Glutamatergic neuron (in vitro differentiated cells): ENCODE measurements at regions not wholly inside any gene's neighbourhood (a gene's known extent, or its start where the extent isn't known, plus 50 kb on each side); places are given as distances from the start of the nearest gene placed in this dataset.

ENCODE experiments used
- DNase-seq: peaks from one replicate; pipeline ENCODE4 v3.0.0; 2022
- H3K27ac Mint-ChIP-seq: one replicate; pipeline ENCODE4 v1.8.0; 2020; ENCODE audit warnings: mild to moderate bottlenecking, mixed read lengths, inconsistent platforms; ENCODE audit not compliant: unreplicated experiment
- H3K27me3 Mint-ChIP-seq: one replicate; pipeline ENCODE4 v1.8.0; 2020; ENCODE audit warnings: mild to moderate bottlenecking, moderate library complexity, mixed read lengths, inconsistent platforms; ENCODE audit not compliant: unreplicated experiment
- H3K36me3 Mint-ChIP-seq: one replicate; pipeline ENCODE4 v1.8.0; 2020; ENCODE audit warnings: mild to moderate bottlenecking, mixed read lengths, inconsistent platforms; ENCODE audit not compliant: unreplicated experiment
- H3K4me1 Mint-ChIP-seq: one replicate; pipeline ENCODE4 v1.8.0; 2020; ENCODE audit warnings: mild to moderate bottlenecking, low read depth, mixed read lengths, inconsistent platforms; ENCODE audit not compliant: unreplicated experiment
- H3K4me3 Mint-ChIP-seq: one replicate; pipeline ENCODE4 v1.8.0; 2020; ENCODE audit warnings: mild to moderate bottlenecking, mixed read lengths, inconsistent platforms; ENCODE audit not compliant: unreplicated experiment
- H3K9me3 Mint-ChIP-seq: one replicate; pipeline ENCODE4 v1.8.0; 2020; ENCODE audit warnings: mild to moderate bottlenecking, moderate library complexity, mixed read lengths, inconsistent platforms; ENCODE audit not compliant: unreplicated experiment
- TF ChIP-seq, protein P1 (sequence below): fragments of 200-600 bp; sonication (generic); IDR thresholded peaks from one replicate; pipeline ENCODE4 v1.5.0; 2021; ENCODE audit not compliant: partially characterized antibody, unreplicated experiment

DNA sequence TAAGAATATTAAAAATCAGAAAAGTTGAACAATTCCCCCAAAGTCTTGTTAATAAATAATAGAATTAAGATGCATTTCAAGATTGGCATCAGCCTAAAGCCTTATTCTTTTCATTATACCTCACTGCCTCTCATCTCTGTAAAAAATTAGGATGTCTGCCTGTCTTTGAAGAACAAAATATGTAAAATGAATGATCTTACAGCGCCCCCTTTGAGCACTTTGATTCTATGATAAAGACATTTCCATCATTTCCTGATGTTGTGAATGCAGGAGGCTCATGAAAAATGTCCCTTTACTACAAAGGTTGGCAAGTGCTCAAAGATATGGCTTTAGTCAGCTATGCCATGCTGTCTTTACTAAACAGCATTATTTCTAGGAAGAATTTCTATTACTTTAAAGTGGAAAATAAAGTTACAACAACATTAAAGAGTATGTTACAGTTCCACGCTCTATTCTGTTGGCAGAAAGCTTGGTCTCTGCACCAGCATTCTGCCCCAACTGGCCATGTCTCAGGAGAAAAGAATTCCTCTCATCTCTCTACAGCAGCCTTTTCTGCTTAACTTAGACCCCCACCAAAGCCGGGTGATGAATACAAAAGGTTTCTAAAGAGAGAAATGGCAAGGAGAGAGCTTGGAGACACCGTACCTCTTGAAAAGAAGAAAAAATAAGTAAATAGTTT lies 95.1 kb downstream of the LLPH start:
- no peaks in the 10 kb centered on the region for H3K36me3 Mint-ChIP-seq
- TF ChIP-seq, protein P1, sequence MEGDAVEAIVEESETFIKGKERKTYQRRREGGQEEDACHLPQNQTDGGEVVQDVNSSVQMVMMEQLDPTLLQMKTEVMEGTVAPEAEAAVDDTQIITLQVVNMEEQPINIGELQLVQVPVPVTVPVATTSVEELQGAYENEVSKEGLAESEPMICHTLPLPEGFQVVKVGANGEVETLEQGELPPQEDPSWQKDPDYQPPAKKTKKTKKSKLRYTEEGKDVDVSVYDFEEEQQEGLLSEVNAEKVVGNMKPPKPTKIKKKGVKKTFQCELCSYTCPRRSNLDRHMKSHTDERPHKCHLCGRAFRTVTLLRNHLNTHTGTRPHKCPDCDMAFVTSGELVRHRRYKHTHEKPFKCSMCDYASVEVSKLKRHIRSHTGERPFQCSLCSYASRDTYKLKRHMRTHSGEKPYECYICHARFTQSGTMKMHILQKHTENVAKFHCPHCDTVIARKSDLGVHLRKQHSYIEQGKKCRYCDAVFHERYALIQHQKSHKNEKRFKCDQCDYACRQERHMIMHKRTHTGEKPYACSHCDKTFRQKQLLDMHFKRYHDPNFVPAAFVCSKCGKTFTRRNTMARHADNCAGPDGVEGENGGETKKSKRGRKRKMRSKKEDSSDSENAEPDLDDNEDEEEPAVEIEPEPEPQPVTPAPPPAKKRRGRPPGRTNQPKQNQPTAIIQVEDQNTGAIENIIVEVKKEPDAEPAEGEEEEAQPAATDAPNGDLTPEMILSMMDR = no peak
- DNase-seq = no peak
- no peaks in the 10 kb centered on the region for H3K4me1 Mint-ChIP-seq
- no peak overlapping the region for H3K27ac Mint-ChIP-seq
- no peaks in the 10 kb centered on the region for H3K27me3 Mint-ChIP-seq
- H3K9me3 Mint-ChIP-seq = peaks cover 3% of the 10 kb centered on the region
- H3K4me3 Mint-ChIP-seq = no peak overlapping the region

DNA sequence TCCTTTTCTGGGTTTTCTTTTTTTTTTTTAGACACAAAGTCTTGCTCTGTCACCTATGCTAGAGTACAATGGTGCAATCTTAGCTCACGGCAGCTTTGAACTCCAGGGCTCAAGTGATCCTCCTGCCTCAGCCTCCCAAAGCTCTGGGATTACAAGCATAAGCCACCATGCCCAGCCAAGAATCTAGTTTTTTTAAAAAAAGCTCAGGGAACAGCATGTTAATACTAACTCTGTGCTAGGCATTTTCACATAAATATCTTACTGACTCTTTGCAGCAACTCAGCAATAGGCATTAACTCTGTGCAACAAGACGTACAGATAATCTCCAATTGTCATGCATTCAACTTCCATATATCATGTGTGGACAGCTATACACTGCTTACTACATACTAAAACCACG lies 97.4 kb downstream of the LLPH start:
- Mint-ChIP-seq H3K27me3 (no peaks in the 10 kb centered on the region), H3K27ac (no peak overlapping the region)
- TF ChIP-seq, protein P1 = no peak

GRCh38 chr12:66032739-66033138 lies 97.8 kb downstream of the LLPH start:
- no peak overlapping the region for H3K27ac Mint-ChIP-seq
- H3K9me3 Mint-ChIP-seq = peaks cover 1% of the 10 kb centered on the region
- DNase-seq = no peak
- no peaks in the 10 kb centered on the region for H3K4me1 Mint-ChIP-seq
- no peaks in the 10 kb centered on the region for H3K36me3 Mint-ChIP-seq
- H3K4me3 Mint-ChIP-seq = no peak overlapping the region
- H3K27me3 Mint-ChIP-seq = no peaks in the 10 kb centered on the region
- TF ChIP-seq, protein P1 = no peak

More for the DNA sequence above, 97.4 kb downstream of the LLPH start:
- Mint-ChIP-seq H3K36me3 (no peaks in the 10 kb centered on the region), H3K9me3 (peaks cover 1% of the 10 kb centered on the region), H3K4me1 (no peaks in the 10 kb centered on the region), H3K4me3 (no peak overlapping the region)
- no peak for DNase-seq

DNA sequence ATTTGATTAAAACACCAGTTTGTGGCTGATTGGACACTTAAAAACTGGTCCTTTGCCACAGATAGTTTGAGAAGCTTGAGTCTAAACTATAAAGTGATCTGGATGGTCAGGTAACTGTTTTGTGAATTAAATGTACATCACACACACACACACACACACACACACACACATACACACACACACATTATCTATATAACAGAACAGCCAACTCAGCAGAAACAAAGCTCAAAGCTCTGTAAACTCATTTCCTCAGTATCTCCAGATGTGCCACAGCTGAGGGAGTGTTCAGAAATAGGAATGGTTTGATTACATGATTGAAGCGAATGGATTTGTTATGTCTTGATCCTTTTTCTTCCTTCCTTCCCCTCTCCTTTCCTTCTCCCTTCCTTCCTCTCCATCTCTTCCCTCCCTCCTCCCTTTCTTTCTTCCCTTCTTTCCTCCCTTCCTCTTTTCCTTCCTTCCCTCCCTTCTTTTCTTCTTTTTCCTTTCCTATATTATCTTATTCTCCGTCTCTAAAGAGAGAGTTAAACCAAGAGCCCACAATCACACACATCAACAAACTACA lies 100.3 kb downstream of the LLPH start:
- Mint-ChIP-seq H3K36me3 (no peaks in the 10 kb centered on the region), H3K4me3 (no peak overlapping the region), H3K4me1 (no peaks in the 10 kb centered on the region), H3K9me3 (peaks cover 1% of the 10 kb centered on the region), H3K27me3 (no peaks in the 10 kb centered on the region), H3K27ac (no peak overlapping the region)
- DNase-seq = no peak
- TF ChIP-seq, protein P1 = no peak

DNA sequence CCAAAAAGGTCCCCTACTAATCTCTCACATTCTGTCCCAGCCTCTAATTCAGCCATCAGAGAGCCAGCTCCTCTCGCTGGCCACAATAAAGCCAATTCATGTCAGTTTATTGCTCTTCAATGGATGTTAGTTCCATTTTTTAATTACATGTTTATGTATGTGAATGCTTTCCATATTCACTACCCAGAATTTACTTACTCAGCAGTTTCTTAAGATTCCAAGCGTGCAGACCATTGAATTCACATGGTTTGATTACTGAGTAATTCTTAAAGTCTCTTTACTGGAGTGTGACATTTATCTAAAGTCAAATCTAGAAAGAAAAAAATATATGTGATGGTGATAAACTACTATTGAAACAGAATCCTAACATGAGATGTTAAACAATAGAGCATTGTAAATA lies 102.2 kb downstream of the LLPH start:
- DNase-seq = no peak
- H3K4me1 Mint-ChIP-seq = no peaks in the 10 kb centered on the region
- H3K27me3 Mint-ChIP-seq = no peaks in the 10 kb centered on the region

More for the DNA sequence above, 102.2 kb downstream of the LLPH start:
- no peak overlapping the region for H3K4me3 Mint-ChIP-seq
- H3K27ac Mint-ChIP-seq = no peak overlapping the region
- TF ChIP-seq, protein P1 = no peak
- no peaks in the 10 kb centered on the region for H3K36me3 Mint-ChIP-seq
- H3K9me3 Mint-ChIP-seq = peaks cover 1% of the 10 kb centered on the region
